WTC11 (cell line): ENCODE measurements at regions not wholly inside any gene's neighbourhood (a gene's known extent, or its start where the extent isn't known, plus 50 kb on each side); places are given as distances from the start of the nearest gene placed in this dataset.

Experiments used
- CREB1 ChIP-seq: sonication (generic); formaldehyde crosslinking; IDR thresholded peaks from 2 replicates; pipeline ENCODE4 v1.8.0; 2023; ENCODE audit warnings: mild to moderate bottlenecking, missing genetic modification reagents
- CREM ChIP-seq: sonication (generic); formaldehyde crosslinking; IDR thresholded peaks from 2 replicates; pipeline ENCODE4 v1.8.1; 2022; ENCODE audit warnings: mild to moderate bottlenecking, missing genetic modification reagents, moderate library complexity
- ETV6 ChIP-seq: sonication (generic); formaldehyde crosslinking; IDR thresholded peaks from 2 replicates; pipeline ENCODE4 v1.8.1; 2022; ENCODE audit warnings: mild to moderate bottlenecking, missing genetic modification reagents
- FOXK1 ChIP-seq: sonication (generic); formaldehyde crosslinking; IDR thresholded peaks from 2 replicates; pipeline ENCODE4 v1.8.0; 2022; ENCODE audit warnings: mild to moderate bottlenecking, moderate library complexity, missing genetic modification reagents
- KAT7 ChIP-seq: sonication (generic); formaldehyde crosslinking; IDR thresholded peaks from 2 replicates; pipeline ENCODE4 v1.8.1; 2023; ENCODE audit warnings: missing genetic modification reagents, mild to moderate bottlenecking, borderline replicate concordance
- NR1H2 ChIP-seq: sonication (generic); formaldehyde crosslinking; IDR thresholded peaks from 2 replicates; pipeline ENCODE4 v1.9.0; 2021; ENCODE audit warnings: mild to moderate bottlenecking, moderate library complexity, missing genetic modification reagents
- NR2C2 ChIP-seq: sonication (generic); formaldehyde crosslinking; IDR thresholded peaks from 2 replicates; pipeline ENCODE4 v1.8.0; 2022; ENCODE audit warnings: mild to moderate bottlenecking, missing genetic modification reagents
- SP1 ChIP-seq: sonication (generic); formaldehyde crosslinking; conservative IDR thresholded peaks from 2 replicates; pipeline ENCODE4 v1.8.1; 2022; ENCODE audit warnings: missing genetic modification reagents
- TCF7 ChIP-seq: sonication (generic); formaldehyde crosslinking; IDR thresholded peaks from 2 replicates; pipeline ENCODE4 v1.8.0; 2022; ENCODE audit warnings: mild to moderate bottlenecking, low read depth, missing genetic modification reagents, moderate library complexity
- TF ChIP-seq, protein P1 (sequence below): fragments of 200-600 bp; IDR thresholded peaks from 2 replicates; pipeline ENCODE4 v1.8.0; 2022; ENCODE audit warnings: antibody characterized with exemption
- TF ChIP-seq, protein P2 (sequence below): sonication (generic); formaldehyde crosslinking; IDR thresholded peaks from 2 replicates; pipeline ENCODE4 v1.8.1; 2023; ENCODE audit warnings: mild to moderate bottlenecking, missing genetic modification reagents, moderate library complexity
- TF ChIP-seq, protein P3 (sequence below): sonication (generic); formaldehyde crosslinking; IDR thresholded peaks from 2 replicates; pipeline ENCODE4 v1.8.0; 2022; ENCODE audit warnings: mild to moderate bottlenecking, missing genetic modification reagents
- TF ChIP-seq, protein P4 (sequence below): sonication (generic); formaldehyde crosslinking; IDR thresholded peaks from 2 replicates; pipeline ENCODE4 v1.8.0; 2023; ENCODE audit warnings: missing genetic modification reagents, mild to moderate bottlenecking, borderline replicate concordance

DNA sequence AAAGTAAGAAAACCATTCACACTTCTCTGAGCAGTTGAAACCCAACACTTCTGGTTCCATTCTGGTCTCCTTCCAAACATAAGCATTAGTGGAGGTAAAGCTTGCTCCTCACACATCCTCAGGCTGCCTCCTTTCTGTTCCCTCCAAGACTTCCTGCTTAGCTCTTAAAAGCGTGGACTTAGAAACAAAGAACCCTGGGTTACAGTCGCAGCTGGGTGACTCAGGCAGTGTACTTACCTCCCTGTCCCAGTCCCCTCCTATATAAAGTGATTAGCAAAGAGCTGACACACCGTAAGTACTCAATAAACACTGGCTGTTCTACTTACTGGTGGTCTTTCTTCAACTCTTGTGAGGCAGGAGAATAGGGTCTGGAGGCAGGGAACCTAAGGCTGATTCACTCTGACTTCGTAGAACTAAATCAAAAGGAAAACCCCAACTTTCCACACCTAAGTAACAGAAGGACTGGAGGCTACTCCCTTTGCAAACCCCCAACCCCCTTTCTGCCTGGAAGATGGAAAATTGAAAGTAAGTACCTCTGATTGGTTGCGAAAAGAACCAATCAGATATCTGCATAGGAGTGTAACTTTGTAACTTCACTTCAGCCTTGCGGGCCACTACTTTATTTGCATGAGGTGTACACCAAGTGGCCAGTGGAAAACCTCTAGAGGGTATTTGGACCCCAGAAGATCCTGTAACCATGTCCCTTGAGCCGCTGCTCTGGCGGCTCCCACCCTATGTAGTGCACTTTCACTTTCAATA is 165.4 kb downstream of the SUCLA2 start:
- TF ChIP-seq SP1 (CRISPR knock-in tag): no peak
- TF ChIP-seq, protein P1, sequence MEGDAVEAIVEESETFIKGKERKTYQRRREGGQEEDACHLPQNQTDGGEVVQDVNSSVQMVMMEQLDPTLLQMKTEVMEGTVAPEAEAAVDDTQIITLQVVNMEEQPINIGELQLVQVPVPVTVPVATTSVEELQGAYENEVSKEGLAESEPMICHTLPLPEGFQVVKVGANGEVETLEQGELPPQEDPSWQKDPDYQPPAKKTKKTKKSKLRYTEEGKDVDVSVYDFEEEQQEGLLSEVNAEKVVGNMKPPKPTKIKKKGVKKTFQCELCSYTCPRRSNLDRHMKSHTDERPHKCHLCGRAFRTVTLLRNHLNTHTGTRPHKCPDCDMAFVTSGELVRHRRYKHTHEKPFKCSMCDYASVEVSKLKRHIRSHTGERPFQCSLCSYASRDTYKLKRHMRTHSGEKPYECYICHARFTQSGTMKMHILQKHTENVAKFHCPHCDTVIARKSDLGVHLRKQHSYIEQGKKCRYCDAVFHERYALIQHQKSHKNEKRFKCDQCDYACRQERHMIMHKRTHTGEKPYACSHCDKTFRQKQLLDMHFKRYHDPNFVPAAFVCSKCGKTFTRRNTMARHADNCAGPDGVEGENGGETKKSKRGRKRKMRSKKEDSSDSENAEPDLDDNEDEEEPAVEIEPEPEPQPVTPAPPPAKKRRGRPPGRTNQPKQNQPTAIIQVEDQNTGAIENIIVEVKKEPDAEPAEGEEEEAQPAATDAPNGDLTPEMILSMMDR: no peak
- TF ChIP-seq, protein P2, sequence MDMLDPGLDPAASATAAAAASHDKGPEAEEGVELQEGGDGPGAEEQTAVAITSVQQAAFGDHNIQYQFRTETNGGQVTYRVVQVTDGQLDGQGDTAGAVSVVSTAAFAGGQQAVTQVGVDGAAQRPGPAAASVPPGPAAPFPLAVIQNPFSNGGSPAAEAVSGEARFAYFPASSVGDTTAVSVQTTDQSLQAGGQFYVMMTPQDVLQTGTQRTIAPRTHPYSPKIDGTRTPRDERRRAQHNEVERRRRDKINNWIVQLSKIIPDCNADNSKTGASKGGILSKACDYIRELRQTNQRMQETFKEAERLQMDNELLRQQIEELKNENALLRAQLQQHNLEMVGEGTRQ: no peak
- no peak for TF ChIP-seq CREM (CRISPR knock-in tag)
- no peak for TF ChIP-seq ETV6 (CRISPR knock-in tag)
- no peak for TF ChIP-seq TCF7 (CRISPR knock-in tag)
- TF ChIP-seq KAT7: no peak
- TF ChIP-seq, protein P3, sequence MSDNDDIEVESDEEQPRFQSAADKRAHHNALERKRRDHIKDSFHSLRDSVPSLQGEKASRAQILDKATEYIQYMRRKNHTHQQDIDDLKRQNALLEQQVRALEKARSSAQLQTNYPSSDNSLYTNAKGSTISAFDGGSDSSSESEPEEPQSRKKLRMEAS (CRISPR knock-in tag): no peak
- no peak for TF ChIP-seq FOXK1 (CRISPR knock-in tag)
- no peak for TF ChIP-seq NR2C2
- TF ChIP-seq CREB1 (CRISPR knock-in tag): no peak
- no peak for TF ChIP-seq NR1H2 (CRISPR knock-in tag)
- TF ChIP-seq, protein P4, sequence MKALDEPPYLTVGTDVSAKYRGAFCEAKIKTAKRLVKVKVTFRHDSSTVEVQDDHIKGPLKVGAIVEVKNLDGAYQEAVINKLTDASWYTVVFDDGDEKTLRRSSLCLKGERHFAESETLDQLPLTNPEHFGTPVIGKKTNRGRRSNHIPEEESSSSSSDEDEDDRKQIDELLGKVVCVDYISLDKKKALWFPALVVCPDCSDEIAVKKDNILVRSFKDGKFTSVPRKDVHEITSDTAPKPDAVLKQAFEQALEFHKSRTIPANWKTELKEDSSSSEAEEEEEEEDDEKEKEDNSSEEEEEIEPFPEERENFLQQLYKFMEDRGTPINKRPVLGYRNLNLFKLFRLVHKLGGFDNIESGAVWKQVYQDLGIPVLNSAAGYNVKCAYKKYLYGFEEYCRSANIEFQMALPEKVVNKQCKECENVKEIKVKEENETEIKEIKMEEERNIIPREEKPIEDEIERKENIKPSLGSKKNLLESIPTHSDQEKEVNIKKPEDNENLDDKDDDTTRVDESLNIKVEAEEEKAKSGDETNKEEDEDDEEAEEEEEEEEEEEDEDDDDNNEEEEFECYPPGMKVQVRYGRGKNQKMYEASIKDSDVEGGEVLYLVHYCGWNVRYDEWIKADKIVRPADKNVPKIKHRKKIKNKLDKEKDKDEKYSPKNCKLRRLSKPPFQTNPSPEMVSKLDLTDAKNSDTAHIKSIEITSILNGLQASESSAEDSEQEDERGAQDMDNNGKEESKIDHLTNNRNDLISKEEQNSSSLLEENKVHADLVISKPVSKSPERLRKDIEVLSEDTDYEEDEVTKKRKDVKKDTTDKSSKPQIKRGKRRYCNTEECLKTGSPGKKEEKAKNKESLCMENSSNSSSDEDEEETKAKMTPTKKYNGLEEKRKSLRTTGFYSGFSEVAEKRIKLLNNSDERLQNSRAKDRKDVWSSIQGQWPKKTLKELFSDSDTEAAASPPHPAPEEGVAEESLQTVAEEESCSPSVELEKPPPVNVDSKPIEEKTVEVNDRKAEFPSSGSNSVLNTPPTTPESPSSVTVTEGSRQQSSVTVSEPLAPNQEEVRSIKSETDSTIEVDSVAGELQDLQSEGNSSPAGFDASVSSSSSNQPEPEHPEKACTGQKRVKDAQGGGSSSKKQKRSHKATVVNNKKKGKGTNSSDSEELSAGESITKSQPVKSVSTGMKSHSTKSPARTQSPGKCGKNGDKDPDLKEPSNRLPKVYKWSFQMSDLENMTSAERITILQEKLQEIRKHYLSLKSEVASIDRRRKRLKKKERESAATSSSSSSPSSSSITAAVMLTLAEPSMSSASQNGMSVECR (CRISPR knock-in tag): no peak
